ENCODE measurements at regions not wholly inside any gene's neighbourhood (a gene's known extent, or its start where the extent isn't known, plus 50 kb on each side); places are given as distances from the start of the nearest gene placed in this dataset.

DNA sequence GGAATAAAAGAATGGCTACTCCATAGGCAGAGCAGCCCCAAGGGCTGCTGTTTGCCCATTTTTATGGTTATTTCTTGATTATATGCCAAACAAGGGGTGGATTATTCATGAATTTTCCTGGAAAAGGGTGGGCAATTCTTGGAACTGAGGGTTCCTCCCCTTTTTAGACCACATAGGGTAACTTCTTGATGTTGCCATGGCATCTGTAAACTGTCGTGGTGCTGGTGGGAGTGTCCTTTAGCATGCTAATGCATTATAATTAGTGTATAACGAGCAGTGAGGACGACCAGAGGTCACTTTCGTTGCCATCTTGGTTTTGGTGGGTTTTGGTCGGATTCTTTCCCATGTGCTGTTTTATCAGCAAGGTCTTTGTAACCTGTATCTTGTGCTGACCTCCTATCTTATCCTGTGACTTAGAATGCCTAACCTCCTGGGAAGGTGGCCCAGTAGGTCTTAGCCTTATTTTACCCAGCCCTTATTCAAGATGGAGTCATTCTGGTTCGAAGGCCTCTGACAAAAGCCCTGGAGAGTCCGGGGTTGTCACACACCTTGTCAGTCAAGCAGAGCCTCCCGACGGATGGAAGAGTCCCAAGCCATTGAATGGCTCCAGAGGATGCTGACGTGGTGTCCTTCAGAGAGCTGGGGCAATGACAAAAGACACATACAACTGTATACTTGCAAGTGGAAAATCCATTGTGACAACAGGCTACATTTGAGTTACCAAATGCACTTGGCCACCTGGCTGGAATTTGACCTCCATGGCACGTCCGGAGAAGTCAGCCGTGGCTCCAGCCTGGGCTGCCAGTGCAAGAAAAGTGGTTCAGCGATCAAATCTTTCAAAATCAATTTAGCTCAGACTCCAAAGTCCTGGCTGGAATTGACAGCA lies 67.1 kb upstream of the CLINT1 start:
- ATAC-seq, result no peak
- H3K36me3 Mint-ChIP-seq, result no peaks in the 10 kb centered on the region
- H3K27ac Mint-ChIP-seq, result no peak overlapping the region

DNA sequence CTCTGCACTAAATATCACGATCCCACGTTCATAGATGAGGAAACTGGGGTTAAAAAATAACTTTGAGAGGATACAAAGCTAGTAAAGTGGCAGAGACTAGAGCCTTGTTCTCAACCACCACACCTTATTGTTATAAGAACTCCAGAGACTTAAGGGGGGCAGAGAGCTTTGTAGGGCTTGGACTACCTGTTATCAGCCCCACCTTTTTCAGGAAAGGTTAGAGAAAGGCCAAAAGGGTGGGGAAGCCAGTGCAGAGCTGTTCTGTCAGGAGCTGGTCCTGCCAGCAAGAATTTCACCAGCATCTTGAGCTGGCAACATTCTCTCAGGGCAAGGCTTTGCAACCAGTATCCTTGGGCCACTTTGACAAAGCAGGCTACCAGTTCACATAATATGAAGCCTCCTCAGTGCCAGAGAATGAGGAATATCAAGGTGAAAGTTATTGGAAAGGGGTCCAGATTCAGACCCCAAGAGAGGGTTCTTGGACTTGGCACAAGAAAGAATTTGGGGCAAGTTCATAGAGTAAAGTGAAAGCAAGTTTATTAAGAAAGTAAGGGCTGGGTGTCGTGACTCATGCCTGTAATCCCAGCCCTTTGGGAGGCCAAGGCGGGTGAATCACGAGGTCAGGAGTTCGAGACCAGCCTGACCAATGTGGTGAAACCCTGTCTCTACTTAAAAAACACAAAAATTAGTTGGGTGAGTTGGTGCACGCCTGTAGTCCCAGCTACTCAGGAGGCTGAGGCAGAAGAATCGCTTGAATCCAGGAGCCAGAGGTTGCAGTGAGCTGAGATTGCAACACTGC lies 66.2 kb upstream of the CLINT1 start:
- no peak for DNase-seq (ENCODE audit: low spot score in 2 of 2)
- no peak for ATAC-seq
- Mint-ChIP-seq H3K4me3 (no peak overlapping the region), H3K36me3 (no peaks in the 10 kb centered on the region), H3K4me1 (peaks cover 13% of the 10 kb centered on the region), H3K9me3 (no peaks in the 10 kb centered on the region), H3K27ac (peak overlapping the region; percentile 70)

More for the DNA sequence above, 67.1 kb upstream of the CLINT1 start:
- Mint-ChIP-seq H3K4me1 (peaks cover 13% of the 10 kb centered on the region), H3K4me3 (no peak overlapping the region), H3K9me3 (no peaks in the 10 kb centered on the region)
- no peak for DNase-seq (ENCODE audit: low spot score in 2 of 2)

DNA sequence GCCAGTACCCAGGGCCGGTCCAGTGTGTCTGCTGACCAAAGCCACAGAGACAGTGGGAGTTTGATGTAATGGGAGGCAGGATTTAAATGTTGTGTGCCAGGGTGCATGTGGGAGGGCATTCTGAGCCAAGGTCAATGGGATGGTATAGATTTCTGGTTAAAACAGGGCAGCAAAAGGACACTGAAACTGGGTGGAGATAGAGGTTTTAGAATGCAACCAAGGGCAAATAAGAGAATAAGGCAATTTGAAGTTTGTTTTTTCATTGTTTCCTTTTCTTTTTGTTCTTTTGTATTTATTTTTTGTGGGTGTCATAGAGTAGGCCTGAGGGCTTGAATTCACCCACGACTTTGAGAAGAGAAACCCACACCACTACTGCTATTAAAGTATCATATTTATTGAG lies 65.5 kb upstream of the CLINT1 start:
- DNase-seq (ENCODE audit: low spot score in 2 of 2) (no peak), ATAC-seq (no peak)
- Mint-ChIP-seq H3K9me3 (no peaks in the 10 kb centered on the region), H3K4me3 (no peak overlapping the region), H3K27ac (no peak overlapping the region), H3K36me3 (no peaks in the 10 kb centered on the region), H3K4me1 (peaks cover 15% of the 10 kb centered on the region)

DNA sequence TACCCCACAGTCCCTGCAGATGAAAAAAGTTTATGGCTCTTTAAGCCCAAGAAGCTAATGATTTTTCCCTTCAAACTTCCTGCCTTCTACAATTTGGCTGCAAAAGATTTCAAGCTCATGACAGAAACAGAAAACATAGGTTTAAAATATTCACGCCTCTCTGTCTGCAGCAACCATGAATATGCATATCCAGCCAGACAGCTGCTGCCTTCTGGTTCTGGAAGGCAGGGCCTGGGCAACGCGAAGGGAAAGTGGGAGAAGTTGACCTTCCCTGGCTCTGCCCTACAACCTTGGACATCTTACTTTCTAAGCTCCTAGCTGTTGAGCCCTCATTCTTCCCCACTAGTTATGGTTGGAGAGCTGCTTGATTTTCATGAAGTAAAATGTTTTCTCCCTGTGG lies 64.8 kb upstream of the CLINT1 start:
- H3K36me3 Mint-ChIP-seq, result no peaks in the 10 kb centered on the region
- peaks cover 22% of the 10 kb centered on the region for H3K4me1 Mint-ChIP-seq
- no peak overlapping the region for H3K27ac Mint-ChIP-seq
- H3K9me3 Mint-ChIP-seq, result no peaks in the 10 kb centered on the region
- no peak overlapping the region for H3K4me3 Mint-ChIP-seq
- ATAC-seq, result no peak
- DNase-seq (ENCODE audit: low spot score in 2 of 2), result no peak

DNA sequence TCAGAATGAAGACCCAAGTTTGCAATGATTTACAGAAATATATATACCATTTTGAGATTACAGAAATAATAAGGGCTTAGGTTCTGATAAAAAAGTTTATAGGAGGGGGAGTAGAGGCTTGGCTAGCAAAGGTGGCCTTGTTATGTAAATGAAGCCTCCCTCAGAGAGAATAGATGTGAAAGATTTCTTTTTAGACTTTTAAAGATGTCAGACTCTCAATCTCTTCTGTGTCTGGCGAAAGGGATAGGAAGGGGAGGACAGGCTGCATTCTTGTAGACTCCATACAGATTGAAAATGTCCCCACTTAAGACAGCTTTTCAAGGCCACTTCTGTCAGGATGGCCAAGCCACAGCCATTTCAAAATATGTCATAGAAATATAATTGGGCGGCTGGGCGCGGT lies 63.1 kb upstream of the CLINT1 start:
- DNase-seq (ENCODE audit: low spot score in 2 of 2) (no peak), ATAC-seq (no peak)

DNA sequence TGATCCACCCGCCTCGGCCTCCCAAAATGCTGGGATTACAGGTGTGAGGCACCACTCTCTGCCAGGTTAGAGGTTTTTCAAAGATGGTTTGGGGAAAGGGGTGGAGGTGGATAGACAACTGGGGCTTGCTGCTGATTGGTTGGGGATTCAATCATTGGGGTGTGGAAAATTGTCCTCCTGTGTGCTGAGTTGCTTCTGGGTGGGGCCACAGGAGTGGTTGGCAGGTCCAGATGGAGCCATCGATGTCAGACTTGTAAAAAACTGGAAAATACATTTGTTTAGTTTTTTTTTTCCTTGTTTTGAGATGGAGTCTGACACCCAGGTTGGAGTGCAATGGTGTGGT lies 61.9 kb upstream of the CLINT1 start:
- H3K27ac Mint-ChIP-seq, result no peak overlapping the region
- no peak overlapping the region for H3K4me3 Mint-ChIP-seq
- ATAC-seq, result no peak
- H3K4me1 Mint-ChIP-seq, result peaks cover 34% of the 10 kb centered on the region
- no peaks in the 10 kb centered on the region for H3K36me3 Mint-ChIP-seq
- H3K9me3 Mint-ChIP-seq, result no peaks in the 10 kb centered on the region
- DNase-seq (ENCODE audit: low spot score in 2 of 2), result no peak

More for the DNA sequence above, 63.1 kb upstream of the CLINT1 start:
- no peaks in the 10 kb centered on the region for H3K36me3 Mint-ChIP-seq
- no peak overlapping the region for H3K4me3 Mint-ChIP-seq
- no peaks in the 10 kb centered on the region for H3K9me3 Mint-ChIP-seq
- H3K4me1 Mint-ChIP-seq, result peaks cover 34% of the 10 kb centered on the region
- H3K27ac Mint-ChIP-seq, result no peak overlapping the region

DNA sequence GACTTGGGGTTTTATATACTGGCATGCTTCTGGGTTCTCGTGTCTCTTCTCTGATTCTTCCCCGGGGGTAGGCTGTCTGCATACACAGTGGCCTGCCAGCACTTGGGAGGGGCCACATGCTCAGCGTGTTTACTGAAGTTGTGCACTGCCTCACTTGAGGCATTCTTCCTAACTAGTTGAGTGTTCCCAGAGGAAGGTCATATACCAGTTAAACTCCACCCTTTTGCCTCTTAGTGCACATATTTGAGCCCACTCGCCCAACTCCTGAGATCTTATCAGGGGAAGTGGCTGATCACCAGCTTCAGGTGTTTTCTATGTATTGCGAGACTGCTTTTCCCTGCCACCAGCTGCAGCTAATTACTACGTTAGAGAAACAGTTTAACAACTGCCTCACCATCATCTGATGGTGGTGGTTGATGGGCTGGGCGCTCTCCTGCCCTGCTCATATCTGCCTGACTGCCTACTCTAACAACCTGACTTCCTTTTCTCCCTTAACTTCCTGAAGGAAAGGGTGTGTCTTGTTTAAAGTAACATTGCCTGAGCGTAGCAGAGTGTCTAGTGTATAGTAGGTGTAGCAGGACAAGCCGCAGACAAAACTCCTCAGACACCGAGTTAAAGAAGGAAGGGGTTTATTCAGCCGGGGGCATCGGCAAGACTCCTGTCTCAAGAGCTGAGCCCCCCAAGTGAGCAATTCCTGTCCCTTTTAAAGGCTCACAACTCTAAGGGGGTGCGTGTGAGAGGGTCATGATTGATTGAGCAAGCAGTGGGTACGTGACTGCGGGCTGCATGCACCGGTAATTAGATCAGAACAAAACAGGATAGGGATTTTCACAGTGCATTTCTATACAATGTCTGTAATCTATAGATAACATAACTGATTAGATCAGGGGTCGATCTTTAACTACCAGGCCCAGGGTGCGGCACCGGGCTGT lies 60.1 kb upstream of the CLINT1 start:
- Mint-ChIP-seq H3K36me3 (no peaks in the 10 kb centered on the region), H3K4me3 (peak overlapping the region; percentile 30), H3K4me1 (peaks cover 20% of the 10 kb centered on the region), H3K9me3 (no peaks in the 10 kb centered on the region), H3K27ac (peak overlapping the region; percentile 68)
- DNase-seq (ENCODE audit: low spot score in 2 of 2), result no peak
- peak; percentile 40 for ATAC-seq

DNA sequence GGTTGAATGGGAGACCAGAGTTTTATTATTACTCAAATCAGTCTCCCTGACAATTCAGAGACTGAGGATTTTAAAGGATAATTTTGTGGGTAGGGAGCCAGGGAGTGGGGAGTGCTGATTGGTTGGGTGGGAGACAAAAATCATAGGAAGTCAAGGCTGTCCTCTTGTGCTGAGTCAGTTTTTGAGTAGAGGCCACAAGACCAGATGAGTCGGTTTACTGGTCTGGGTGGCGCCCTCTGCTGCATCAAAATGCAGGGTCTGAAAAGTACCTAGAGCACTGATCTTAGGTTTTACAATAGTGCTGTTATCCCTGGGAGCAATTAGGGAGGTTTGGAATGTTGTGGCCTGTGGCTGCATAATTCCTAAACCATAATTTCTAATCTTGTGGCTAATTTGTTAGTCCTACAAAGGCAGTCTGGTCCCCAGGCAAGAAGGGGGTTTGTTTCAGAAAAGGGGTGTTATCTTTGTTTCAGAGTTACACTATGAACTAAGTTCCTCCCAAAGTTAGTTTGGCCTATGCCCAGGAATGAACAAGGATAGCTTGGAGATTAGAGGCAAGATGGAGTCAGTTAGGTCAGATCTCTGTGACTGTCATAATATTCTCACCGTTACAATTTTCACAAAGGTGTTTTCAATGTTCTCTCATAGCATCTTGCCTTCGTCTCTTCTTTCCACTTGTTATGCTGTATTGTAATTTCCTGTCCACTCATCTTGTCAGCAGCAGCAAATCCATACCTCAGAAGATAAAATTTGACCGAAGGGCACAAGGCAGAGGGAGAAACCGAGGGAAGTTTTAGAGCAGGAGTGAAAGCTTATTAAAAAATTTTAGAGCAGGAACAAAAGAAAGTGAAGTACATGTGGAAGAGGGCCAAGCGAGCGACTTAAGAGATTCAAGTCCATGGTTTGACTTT lies 59.2 kb upstream of the CLINT1 start:
- no peak overlapping the region for H3K27ac Mint-ChIP-seq
- DNase-seq (ENCODE audit: low spot score in 2 of 2) (peak; percentile 41 to 78), ATAC-seq (peak; percentile 86)
- H3K4me3 Mint-ChIP-seq, result no peak overlapping the region
- H3K36me3 Mint-ChIP-seq, result no peaks in the 10 kb centered on the region
- H3K4me1 Mint-ChIP-seq, result peaks cover 20% of the 10 kb centered on the region
- no peaks in the 10 kb centered on the region for H3K9me3 Mint-ChIP-seq

DNA sequence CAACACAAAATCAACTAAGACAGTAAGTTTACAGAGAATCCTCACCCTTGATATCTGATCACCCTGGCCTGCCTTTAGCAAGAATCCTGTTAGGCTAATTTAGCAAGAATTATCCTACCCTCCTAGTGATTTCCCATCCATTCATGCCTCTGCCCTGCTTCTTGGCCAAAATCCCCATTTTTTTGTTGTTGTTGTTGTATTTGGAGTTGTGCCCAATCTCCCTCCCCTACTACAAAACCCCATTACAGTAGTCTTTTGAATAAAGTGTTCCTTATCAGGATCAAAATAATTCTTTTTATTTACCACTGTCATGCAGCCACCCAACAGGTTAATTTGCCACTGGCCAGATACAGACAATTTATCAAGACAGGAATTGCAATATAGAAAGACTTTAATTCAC lies 58.5 kb upstream of the CLINT1 start:
- no peak overlapping the region for H3K27ac Mint-ChIP-seq
- no peaks in the 10 kb centered on the region for H3K36me3 Mint-ChIP-seq
- peaks cover 20% of the 10 kb centered on the region for H3K4me1 Mint-ChIP-seq
- H3K9me3 Mint-ChIP-seq, result no peaks in the 10 kb centered on the region
- no peak overlapping the region for H3K4me3 Mint-ChIP-seq
- ATAC-seq, result no peak
- DNase-seq (ENCODE audit: low spot score in 2 of 2), result no peak

DNA sequence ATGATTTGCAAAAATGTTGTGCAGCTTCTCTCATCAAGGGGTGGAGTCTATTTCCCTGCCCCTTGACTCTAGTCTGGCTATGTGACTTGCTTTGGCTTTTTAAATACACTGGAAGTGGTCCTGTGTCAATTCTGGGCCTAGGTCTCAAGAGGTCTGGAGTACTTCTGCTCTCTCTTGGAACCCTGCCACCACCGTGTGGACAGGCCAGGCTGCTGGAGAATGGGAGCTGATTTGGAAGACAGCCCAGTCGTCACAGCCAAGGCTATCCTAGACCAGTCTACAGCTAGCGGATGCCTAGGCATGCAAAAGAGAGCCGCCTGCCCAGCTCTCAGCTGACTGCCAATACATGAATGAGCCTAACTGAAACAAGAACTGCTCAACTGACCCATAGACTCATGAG lies 56.7 kb upstream of the CLINT1 start:
- Mint-ChIP-seq H3K9me3 (no peaks in the 10 kb centered on the region), H3K36me3 (no peaks in the 10 kb centered on the region), H3K4me3 (no peak overlapping the region), H3K4me1 (peaks cover 20% of the 10 kb centered on the region), H3K27ac (no peak overlapping the region)
- ATAC-seq, result no peak
- DNase-seq (ENCODE audit: low spot score in 2 of 2), result no peak

DNA sequence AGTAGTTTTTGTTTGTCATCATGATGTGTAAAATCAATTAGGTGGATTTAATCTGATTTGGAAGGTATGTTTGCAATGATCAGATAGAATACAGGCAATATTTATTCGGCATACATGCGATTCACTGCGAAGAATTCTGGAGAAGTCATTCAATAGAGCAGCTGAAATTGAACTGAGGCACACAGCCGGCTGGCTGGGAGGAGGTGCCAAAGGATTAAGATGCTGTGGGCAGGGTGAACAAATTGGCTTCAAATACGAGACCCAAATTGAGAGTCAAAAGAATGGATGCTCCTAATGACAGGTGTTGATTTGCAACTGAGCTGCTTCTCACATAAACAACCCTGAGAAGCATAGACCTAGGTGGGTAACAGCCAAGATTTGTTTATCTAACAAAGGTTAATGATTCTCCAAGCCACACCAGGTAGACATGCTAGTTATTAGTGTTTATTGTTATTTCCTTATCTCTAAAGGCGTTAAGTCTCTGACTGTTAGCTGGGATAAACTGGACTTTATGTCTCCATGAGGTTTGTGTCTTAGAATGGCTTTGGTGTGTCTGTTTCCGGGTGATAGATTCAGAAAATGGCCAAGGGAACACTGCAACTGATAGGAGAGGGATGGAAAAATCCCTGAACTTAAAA lies 55.3 kb upstream of the CLINT1 start:
- ATAC-seq (no peak), DNase-seq (ENCODE audit: low spot score in 2 of 2) (no peak)
- H3K4me3 Mint-ChIP-seq, result no peak overlapping the region
- H3K9me3 Mint-ChIP-seq, result no peaks in the 10 kb centered on the region
- H3K4me1 Mint-ChIP-seq, result peaks cover 16% of the 10 kb centered on the region
- H3K27ac Mint-ChIP-seq, result no peak overlapping the region
- H3K36me3 Mint-ChIP-seq, result no peaks in the 10 kb centered on the region

DNA sequence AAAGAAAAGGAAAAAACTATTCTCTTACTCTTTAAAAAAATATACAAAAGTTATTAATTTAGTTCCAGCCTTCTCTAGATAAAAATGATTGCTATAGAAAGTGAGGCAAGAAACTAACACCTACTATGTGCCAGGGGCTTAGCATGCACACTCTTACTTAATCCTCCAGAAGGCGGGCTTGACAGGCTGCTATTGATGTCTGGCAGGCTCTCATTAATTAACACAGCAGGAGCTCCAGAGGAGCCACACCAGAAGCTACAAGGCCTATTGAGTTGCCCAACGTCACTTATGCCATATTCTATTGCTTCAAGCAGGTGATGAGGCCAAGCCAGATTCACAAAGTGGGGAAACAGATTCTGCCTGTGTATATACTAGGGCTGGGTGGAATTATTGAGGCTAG lies 54.6 kb upstream of the CLINT1 start:
- Mint-ChIP-seq H3K9me3 (no peaks in the 10 kb centered on the region), H3K27ac (no peak overlapping the region), H3K4me3 (no peak overlapping the region), H3K4me1 (peaks cover 9% of the 10 kb centered on the region), H3K36me3 (no peaks in the 10 kb centered on the region)
- DNase-seq (ENCODE audit: low spot score in 2 of 2) (no peak), ATAC-seq (no peak)

DNA sequence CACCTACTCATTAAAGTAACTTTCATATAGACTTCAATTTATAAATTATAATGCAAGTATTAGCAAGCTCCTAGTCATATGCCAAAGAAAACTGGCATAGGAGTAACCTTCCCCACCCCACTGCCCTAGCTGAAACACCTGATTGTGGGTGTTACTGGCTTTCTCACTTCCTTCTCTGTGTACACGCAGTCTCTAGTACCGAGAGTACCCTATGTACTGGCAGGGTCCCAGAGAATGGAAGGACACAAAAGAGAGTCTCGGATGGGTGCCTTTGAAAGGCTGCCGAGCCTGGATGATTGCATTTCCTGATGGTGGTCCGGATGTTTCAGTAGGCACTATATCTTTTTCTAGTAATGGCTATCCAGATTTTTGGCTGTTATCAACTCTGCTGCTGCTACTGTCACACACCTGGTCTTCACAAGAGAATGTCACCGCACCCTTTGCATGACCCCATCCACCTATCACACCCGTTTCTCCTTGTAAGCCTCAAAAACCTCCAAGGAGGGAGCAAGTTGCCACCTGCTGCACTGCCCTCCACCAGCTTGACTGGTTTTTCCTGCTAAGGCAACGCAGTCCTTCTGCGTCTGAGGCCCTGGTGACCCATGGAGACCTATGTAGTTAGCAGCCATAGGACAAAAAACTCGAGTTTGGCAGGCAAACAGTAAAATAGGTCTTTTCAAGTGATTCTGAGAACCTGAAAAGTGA lies 53.8 kb upstream of the CLINT1 start:
- peak; percentile 37 for ATAC-seq
- Mint-ChIP-seq H3K4me3 (no peak overlapping the region), H3K36me3 (no peaks in the 10 kb centered on the region), H3K9me3 (no peaks in the 10 kb centered on the region), H3K27ac (no peak overlapping the region), H3K4me1 (peaks cover 1% of the 10 kb centered on the region)
- no peak for DNase-seq (ENCODE audit: low spot score in 2 of 2)

Measured in stimulated activated effector memory CD8-positive, alpha-beta T cell treated with anti-CD3 and anti-CD28 coated beads, Interleukin-12 subunit alpha, Interleukin-12 subunit beta, amount 100 ng/mL, for 72 hours (primary cell).